HT1080 (cell line): ENCODE measurements at regions not wholly inside any gene's neighbourhood (a gene's known extent, or its start where the extent isn't known, plus 50 kb on each side); places are given as distances from the start of the nearest gene placed in this dataset.
"Not testable (repeated sequence)": the region's sequence is repeated elsewhere in the genome, so short reads cannot be mapped to it uniquely, and the experiment has no call there.

ENCODE experiments used
- DNase-seq: peaks from one replicate; pipeline ENCODE4 v3.0.0-alpha.2; 2015; ENCODE audit warnings: low read depth

DNA sequence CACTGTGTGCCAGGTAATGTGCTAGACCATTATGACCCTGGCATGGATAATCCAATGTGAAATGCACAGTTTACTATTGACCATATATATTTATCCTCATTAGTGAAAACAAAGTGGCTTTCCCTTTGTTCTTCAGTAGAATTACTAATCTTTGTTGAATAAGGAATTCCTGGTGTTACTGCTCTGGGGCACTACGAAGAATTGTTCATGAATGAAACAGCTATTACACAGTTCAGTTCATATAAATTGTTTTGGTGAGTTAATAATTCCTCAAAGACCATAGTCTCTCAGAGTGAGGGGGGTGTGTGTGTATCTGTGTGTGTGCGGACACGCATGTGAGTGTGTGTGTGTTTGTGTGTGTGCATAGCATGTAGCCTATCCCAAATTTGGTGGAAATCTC is 668.0 kb upstream of the MBL2 start:
- no peak for DNase-seq

DNA sequence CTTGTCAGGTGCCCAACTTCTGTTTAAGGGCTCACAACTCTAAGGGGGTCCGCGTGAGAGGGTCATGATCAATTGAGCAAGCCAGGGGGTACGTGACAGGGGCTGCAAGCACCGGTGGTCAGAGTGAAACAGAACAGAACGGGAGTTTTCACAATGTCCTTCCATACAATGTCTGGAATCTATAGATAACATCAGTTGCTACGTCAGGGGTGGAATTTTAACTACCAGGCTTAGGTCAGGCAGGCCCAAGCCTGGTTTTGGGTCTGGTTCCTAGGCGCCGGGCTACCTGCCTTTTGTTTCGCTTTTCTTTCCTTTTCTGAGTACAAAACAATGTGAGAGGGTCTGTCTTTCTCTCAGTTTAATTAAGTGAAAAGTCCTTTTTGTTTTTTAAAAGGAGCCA is 666.5 kb upstream of the MBL2 start:
- DNase-seq, result not testable (repeated sequence)

DNA sequence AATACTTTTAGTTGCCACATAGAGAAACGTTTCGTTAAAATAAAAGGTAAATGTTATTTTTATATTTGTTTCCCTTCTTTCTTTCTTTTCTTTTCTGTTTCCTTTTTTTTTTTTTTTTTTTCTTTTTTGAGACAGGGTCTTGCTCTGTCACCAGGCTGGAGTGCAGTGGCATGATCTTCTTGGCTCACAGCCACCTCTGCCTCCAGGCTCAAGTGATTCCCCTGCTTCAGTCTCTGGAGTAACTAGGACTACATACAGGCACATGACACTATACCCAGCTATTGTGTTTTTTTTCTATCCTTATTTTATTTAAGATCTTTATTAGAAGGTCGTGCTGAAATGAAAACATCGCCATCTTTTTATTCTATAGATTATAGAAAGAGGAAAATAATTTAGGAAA is 661.8 kb upstream of the MBL2 start:
- DNase-seq, result no peak

DNA sequence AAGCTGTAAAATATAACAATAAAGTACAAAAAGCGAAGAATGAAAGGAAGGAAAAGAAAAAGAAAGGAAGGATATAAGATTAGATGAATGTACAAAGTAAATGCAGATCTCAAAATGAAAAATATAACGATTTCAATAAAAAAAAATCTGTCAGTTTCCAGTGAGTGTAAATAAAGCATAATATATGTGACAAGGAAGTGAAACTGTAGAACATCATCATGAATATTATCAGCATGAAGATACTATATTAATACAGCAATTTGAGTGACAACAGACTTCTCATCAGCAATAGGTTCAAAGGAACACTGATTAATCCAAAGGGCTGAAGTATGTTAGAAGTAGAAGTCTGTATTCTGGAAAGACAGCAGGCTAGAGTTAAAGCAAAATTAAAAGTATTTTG is 659.5 kb upstream of the MBL2 start:
- no peak for DNase-seq

DNA sequence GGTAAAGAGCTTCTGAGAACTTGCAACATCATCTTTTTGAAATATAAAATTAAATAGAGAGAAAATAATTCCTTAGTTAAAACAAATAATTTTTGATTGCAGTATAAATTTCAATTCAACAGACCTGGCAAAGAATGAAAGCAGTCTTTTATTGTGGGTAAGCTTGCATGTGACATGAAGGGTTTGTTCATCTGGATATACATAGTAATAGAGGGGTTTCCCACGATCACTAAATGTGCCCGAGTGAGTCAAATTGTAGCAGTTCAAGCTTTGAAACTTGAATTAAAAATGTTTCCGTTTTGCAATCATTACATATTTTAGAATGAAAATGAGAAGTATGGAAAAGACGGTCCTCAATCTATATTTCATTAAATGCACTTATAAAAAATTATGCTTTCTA is 658.4 kb upstream of the MBL2 start:
- DNase-seq, result no peak

DNA sequence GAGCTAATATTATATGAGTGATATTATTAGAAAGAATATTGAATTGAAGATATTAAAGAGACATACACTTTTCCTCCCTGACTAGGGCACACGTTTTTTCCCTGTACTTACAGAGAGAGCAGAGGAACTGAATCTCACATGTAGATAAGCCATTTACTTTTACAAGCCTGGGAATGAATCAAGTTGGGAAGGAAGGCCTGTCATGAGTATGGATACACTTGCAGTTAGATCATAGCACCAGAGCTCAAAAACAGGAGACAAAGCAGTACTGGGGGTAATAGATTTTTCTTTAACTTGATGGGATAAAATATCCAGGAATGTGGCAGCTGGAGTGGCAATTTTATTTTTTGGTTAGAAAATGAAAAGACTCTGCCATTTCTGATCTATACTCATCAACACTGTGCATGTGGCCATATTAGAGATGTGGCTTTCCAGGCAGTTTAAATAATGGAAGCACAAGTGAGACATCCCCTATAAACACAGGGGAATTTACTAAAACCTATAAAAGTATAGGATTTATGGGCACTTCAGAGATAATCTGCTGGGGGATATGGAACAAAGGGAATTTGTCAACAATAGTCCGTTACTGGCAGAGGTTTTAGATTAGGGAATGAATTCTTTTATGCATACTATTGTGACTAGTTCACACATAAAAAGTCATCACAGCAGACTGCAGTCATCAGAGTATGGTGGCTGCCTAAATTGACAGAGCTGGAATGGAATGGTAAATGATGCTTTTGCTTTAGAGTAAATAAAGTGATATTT is 657.7 kb upstream of the MBL2 start:
- DNase-seq, result no peak

DNA sequence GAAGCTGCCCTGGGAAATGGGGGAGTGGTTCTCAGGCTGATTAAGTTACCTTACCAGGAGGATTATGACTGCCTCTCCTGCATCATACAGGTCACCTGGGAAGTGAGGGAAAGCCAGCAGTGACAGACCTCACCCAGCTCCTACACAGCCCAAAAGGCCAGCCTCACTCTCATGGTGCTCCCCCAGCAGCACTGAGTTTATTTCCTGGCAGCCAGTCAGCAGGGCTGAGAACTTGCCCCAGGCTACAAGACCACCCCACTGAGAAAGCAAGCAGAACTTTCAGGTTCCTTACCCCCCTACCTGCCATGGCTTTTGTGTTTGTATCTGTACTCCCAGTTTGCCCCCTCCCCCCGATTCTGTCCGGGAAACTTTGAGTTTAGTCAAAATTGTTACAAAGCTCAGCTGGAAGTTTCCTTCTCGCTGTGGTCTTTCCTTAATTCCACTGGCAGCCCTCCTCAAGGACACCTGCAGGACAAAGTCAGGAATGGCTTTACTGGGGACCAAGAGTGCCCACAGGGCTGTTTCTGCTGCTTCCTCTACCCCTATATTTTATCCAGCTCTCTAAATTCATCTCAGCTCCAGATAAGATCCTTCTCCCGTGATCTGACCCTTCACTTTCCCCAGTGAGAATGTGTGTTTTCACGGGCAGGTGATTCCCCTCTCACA is 649.8 kb upstream of the MBL2 start:
- no peak for DNase-seq

DNA sequence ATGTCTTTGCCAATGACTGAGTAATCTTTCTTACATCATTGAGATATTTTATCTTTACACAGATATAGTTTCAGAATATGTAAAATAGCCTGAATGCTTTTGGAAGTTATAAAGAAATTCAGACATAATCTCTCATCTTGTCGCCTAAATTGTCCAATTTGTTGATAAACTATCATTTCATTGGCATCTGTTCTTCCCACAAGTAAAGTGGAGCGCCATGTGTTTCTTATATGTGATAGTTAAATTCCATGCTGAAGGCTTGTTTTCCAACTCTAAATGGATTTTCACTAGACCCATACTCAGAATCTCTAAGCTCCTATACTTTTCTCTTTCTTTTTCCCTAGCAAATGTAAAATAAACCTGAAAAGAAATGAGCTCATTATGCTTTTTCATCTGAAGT is 640.1 kb upstream of the MBL2 start:
- DNase-seq, result no peak

DNA sequence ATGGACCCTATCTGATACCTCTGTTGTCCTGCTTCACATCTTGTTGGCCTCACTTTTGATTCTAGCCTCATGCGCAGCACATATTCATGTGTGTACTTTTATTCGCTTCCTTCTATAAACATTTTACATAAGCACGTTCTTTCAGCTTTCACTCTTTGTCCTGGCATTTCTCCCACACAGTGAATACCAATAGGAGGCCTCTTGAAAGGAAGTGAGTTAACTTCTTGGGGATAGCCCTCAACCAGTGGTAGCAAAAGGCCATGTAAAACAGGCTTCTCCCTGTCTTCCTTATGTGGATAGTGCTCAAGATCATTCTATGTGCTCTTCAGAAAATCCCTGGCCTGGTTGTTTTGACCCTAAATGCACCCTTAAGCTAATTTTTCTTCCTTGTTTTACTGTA is 633.9 kb upstream of the MBL2 start:
- DNase-seq, result peak; percentile 7

DNA sequence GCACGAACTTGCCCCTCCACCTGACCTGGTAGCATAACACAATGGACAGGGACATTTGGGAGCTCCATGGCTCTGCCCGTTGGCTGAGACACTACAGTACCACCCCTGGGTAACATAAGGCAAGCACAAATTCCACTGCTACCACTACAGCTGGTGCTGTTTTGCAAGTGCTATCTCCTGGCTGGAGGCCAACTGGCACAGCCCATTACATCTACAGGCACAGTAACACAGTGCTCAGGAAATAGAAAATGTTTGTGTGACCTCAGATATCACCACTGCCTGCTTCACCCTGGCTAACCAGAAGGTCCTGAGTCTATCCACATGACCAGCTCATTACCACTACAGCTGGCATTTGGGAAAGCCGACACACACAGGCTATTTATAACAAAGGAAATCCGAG is 631.1 kb upstream of the MBL2 start:
- DNase-seq, result peak; percentile 61

DNA sequence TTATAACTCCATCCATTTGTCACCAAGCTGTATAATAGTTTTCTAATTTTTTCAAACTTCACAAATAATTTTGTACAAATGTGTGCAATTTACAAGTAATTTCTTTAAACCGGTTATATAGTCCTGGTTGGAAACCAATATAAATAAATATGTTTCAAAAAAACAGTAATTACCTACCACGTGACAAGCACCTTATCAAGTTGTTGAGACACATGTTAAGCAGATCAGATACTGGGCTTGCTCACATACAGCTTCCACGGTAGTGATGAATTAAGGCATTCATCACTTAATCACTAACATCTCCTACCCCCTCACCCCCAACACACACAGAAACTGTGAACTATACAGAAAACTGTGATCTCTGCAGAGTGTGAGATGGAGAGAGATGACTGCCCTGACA is 630.0 kb upstream of the MBL2 start:
- DNase-seq, result no peak

DNA sequence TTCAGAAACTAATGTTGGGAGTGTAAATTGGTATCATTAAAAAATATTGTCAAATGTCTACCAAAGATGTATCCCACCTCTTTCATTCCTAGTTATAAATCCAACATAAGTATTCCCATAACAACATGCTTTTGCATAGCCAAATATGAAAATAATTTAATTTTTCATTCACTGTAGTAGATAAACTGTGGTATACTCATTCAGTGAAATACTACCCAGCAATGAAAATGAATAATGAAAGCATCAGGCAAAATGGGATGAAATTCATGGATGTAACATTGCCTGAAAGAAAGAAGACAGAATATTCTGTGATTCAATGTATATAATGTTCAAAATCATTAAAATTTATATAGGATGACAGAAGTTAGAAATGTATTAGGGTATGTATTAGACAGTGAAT is 629.0 kb upstream of the MBL2 start:
- no peak for DNase-seq

DNA sequence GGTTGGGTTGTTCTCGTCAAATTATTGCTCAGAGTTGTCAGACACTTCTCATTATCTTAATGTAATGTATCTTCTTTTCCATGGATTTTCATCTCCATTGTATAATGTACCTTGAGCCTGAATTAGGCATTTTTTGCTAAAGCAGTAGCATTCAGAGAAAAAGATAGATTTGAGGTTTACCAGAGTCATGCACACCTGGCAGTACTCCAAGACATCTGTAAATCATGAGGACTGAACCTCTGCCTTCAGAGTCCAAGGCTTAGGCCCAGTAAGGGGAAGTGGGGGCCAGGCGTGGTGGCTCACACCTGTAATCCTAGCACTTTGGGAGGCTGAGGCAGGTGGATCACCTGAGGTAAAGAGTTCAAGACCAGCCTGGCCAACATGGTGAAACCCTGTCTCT is 624.3 kb upstream of the MBL2 start:
- no peak for DNase-seq

DNA sequence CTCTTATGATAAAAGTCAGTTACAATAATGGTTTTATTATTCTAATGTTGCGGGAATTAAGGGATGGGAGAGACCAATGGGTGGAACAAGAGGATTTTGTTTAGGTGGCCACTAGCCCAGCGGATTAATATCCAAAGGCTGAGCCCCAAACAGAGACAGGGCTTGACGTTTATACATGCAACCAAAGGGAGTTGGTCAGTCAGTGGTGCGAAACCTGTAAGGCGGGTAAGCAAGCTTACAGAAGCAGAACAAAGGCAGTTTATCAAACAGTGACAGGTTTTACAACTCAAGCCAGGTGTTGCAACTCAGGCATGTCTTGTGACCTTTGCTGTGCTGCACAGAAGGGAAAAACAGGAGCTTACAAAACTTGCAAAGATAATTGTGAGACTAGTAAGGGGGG is 622.9 kb upstream of the MBL2 start:
- no peak for DNase-seq

DNA sequence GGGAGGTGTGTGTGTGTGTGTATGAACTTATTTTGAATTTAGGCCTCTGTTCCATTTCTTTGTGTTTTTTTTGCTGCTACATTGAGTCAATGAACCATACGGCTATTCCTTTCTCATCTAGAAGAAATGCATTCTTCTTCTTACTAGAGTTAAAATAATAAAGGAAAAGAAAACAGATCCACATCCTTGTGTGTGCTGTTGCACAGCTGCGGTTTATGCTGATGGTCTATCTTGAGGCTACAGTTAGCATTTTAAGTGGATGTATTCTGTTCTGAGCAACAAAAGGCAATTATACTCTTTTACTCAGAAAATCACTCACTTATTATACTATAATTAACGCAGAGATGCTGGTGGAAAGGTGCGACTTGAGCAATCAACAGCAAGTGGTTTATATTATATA is 615.0 kb upstream of the MBL2 start:
- DNase-seq, result no peak

DNA sequence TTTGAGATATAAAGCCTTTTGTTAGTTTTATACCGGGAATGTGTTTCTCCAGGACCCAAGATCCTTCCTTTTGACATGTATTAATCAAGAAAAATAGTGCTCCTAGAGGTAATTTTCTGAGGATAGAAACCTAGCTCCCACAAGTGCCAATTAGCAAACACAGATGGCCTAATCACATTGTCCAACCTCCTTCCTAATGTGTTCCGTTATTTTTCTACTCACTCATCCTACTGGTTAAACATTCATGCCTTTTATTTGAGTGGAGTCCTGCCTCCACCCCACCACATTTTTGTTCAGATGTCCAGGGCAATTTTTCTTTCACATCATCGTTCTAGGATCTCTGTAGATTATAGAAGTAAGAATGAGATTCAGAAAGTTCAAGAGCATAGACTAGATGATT is 610.0 kb upstream of the MBL2 start:
- no peak for DNase-seq

DNA sequence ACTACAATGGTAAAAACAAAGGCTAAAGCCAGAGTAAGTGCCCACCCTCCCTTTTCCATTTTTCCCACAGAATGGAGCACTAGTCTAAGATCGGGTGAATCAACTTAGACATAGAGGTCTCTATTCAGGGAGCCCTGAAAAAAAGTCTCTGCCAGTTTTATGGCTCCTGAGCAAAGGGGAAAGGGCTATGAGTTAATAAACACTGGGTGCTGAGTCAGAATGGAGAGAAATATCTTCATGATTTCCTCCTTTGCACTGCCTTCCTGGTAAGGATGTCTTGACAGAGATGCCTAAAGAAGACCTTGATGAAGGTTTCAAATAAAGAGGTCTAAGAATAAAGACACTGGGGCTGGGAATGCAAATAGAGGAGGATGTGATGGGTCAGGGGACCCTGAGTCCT is 607.4 kb upstream of the MBL2 start:
- DNase-seq, result peak; percentile 50

DNA sequence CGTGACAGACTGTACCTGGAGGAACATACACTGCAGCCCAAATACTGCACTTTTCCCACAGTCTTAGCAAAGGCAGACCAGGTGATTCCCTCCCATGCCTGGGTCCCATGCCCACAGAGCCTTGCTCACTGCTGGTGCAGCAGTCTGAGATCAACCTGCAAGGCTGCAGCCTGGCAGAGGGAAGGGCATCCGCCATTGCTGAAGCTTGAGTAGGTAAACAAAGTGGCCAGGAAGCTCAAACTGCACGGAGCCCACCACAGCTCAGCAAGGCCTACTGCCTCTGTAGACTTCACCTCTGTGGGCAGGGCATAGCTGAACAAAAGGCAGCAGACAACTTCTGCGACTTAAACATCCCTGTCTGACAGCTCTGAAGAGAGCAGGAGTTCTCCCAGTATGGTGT is 597.8 kb upstream of the MBL2 start:
- DNase-seq, result no peak

DNA sequence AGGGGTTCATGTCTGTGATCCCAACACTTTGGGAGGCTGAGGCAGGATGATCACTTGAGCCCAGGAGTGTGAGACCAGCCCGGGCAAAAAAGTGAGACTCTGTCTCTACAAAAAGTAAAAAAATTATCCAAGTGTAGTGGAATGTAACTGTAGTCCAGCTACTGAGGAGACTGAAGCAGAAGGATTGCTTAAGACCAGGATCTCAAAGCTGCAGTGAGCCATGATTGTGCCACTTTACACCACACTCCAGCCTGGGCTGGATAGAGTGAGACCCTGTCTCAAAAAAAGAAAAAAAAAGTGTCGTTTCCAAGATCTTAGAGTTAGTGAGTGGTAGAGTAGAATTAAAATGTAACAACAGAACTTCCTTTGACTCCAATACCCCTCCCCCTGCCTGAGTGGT is 589.4 kb upstream of the MBL2 start:
- DNase-seq, result no peak

DNA sequence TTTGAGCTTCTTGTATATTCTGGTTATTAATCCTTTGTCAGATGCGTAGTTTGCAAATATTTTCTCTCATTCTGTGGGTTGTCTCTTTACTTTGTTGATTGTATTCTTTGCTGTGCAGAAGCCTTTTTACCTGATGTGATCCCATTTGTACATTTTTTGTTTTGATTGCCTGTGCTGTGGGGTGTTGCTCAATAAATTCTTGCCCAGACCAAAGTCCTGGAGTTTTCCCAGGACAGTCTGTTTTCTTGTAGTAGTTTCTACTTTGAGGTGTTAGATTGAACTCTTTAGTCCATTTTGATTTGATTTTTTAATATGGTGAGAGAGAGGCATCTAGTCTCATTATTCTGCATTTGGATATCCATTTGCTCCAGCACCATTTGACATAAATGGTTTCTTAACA is 588.7 kb upstream of the MBL2 start:
- no peak for DNase-seq

DNA sequence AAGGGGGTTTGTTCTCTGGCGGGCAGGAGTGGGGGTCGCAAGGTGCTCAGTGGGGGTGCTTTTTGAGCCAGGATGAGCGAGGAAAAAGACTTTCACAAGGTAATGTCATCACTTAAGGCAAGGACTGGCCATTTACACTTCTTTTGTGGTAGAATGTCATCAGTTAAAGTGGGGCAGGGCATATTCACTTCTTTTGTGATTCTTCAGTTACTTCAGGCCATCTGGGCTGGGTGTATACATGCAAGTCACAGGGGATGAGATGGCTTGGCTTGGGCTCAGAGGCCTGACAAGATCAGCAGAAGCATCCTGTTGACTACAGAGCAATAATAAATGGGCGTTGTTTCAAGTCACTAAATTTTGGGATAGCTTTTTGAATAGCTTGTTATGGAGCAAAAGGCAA is 586.4 kb upstream of the MBL2 start:
- not testable (repeated sequence) for DNase-seq

DNA sequence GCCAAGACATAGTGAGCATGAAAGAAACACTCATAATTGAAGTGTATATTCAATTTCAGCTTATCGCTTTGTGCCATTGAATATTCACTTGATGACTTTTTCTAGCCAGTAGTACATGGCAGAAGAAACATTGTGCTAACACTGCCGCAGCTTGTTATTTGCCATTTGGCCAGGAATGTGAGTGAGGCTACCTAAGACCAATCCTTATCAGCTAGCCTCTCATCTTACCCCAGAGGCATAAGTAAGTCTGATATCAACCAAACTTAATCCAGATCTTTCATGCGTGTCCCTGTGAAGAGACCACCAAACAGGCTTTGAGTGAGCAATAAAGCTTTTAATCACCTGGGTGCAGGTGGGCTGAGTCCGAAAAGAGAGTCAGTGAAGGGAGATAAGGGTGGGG is 586.0 kb upstream of the MBL2 start:
- DNase-seq, result no peak

DNA sequence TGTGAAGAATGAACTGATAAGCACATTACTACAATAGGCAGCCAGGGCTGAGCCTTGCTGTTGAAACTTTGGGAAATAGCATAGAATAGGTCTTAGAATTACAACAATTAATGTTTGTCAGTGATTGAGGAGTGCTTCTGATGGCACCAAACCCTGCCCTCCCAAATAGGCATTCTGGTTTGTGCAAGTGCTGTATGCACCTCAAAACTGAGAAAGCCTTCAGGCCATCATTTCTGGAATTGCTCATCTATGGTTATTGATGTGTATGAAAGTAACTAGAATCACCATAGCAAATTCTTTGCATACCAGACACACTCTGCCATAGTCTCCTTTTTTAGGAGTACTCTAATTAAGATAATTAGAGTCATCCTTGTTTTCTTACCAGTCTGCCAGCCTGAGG is 585.0 kb upstream of the MBL2 start:
- no peak for DNase-seq
